ENCODE measurements at regions not wholly inside any gene's neighbourhood (a gene's known extent, or its start where the extent isn't known, plus 50 kb on each side); places are given as distances from the start of the nearest gene placed in this dataset.

DNA sequence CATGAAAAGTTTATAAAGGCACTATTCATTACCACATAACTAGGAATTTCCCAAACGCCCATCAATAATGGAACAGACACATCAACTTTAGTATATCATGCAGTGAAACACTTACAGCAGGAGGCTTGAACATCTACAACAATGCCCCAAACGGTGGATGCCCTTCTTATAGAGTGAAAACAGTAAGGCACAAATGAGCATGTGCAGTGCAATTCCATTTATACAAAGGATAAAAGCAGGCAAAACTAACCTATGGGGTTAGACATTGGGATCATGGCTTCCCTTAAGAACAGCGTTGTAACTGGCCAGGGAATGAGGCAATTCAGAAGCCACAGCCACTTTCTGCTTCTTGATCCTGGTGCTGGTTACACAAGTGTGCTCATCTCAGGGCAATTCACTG lies 1363.0 kb downstream of the TBC1D22A start:
- Histone ChIP-seq H4K8ac (ENCODE audit: low read depth, low read length) (no peak overlapping the region), H3K14ac (ENCODE audit: low read length) (no peak overlapping the region), H2AK5ac (ENCODE audit: low read depth, low read length) (no peak overlapping the region), H3K4me1 (ENCODE audit: control insufficient read depth in 2 of 2, insufficient read depth in 1 of 2, low read depth in 1 of 2, low read length in 2 of 2) (peaks cover 0 to 2% of the 10 kb centered on the region in 2 donors), H3K36me3 (replicated peaks in 1 of 2; ENCODE audit: control insufficient read depth in 2 of 2, insufficient read depth in 2 of 2, low read length in 2 of 2) (no peaks in the 10 kb centered on the region), H2BK15ac (ENCODE audit: low read length) (no peak overlapping the region), H2BK5ac (ENCODE audit: low read length) (no peak overlapping the region), H2BK120ac (ENCODE audit: low read depth, low read length) (no peak overlapping the region), H3K4me3 (ENCODE audit: low read length in 2 of 2) (no peak overlapping the region), H2BK12ac (ENCODE audit: low read length) (no peak overlapping the region), H4K91ac (ENCODE audit: low read depth, low read length, poor library complexity) (no peak overlapping the region), H3K9ac (ENCODE audit: low read depth, low read length, poor library complexity) (no peak overlapping the region), H3K18ac (ENCODE audit: low read length) (no peak overlapping the region), H3K4me2 (ENCODE audit: insufficient read depth, low read length, poor library complexity, severe bottlenecking) (no peak overlapping the region), H3K9me3 (replicated peaks in 1 of 2; ENCODE audit: control insufficient read depth in 2 of 2, insufficient read depth in 1 of 2, low read depth in 1 of 2, low read length in 2 of 2) (no peaks in the 10 kb centered on the region), H3K27ac (replicated peaks; ENCODE audit: low read length) (no peak overlapping the region), H2AFZ (ENCODE audit: low read length) (no peak overlapping the region), H3K27me3 (ENCODE audit: control insufficient read depth in 3 of 3, insufficient read depth in 3 of 3, low read depth in 1 of 3, low read length in 3 of 3) (no peaks in the 10 kb centered on the region), H3K4ac (ENCODE audit: low read length) (no peak overlapping the region), H3K23ac (ENCODE audit: low read depth, low read length, poor library complexity) (no peak overlapping the region), H3K79me1 (ENCODE audit: low read depth, low read length) (no peaks in the 10 kb centered on the region)
- no peak for DNase-seq (ENCODE audit: low spot score)
- WGBS, 2 donors (ENCODE audit: extremely low coverage in 2 of 2, insufficient read length in 2 of 2, insufficient replicate concordance in 1 of 2): no CpG with 5 or more reads among the region's 3 CpGs

DNA sequence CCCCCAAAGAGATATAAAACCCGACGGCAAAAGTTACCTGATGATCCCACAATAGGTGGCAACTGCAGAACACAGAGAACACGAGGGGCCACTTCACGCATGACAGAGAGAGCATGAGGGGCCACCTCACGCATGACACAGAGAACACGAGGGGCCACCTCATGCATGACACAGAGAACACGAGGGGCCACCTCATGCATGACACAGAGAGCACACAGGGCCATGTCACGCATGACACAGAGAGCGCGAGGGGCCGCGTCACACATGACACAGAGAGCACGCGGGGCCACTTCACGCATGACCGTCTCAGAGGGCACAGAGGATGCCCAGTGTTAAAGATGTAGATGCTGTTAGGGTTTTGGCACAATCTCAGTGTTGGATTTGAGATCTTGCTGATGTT lies 1359.5 kb downstream of the TBC1D22A start:
- Histone ChIP-seq H2AFZ (ENCODE audit: low read length) (no peak overlapping the region), H3K18ac (ENCODE audit: low read length) (peak overlapping the region; percentile 68), H3K14ac (ENCODE audit: low read length) (no peak overlapping the region), H3K36me3 (replicated peaks in 1 of 2; ENCODE audit: control insufficient read depth in 2 of 2, insufficient read depth in 2 of 2, low read length in 2 of 2) (no peaks in the 10 kb centered on the region), H3K4me2 (ENCODE audit: insufficient read depth, low read length, poor library complexity, severe bottlenecking) (no peak overlapping the region), H3K27ac (replicated peaks; ENCODE audit: low read length) (no peak overlapping the region), H3K79me1 (ENCODE audit: low read depth, low read length) (no peaks in the 10 kb centered on the region), H2BK12ac (ENCODE audit: low read length) (no peak overlapping the region), H4K91ac (ENCODE audit: low read depth, low read length, poor library complexity) (no peak overlapping the region), H4K8ac (ENCODE audit: low read depth, low read length) (no peak overlapping the region), H3K23ac (ENCODE audit: low read depth, low read length, poor library complexity) (no peak overlapping the region), H3K4me3 (ENCODE audit: low read length in 2 of 2) (no peak overlapping the region), H3K4ac (ENCODE audit: low read length) (no peak overlapping the region), H2BK5ac (ENCODE audit: low read length) (no peak overlapping the region), H3K4me1 (ENCODE audit: control insufficient read depth in 2 of 2, insufficient read depth in 1 of 2, low read depth in 1 of 2, low read length in 2 of 2) (no peaks in the 10 kb centered on the region), H2BK15ac (ENCODE audit: low read length) (no peak overlapping the region), H3K9ac (ENCODE audit: low read depth, low read length, poor library complexity) (no peak overlapping the region), H3K9me3 (replicated peaks in 1 of 2; ENCODE audit: control insufficient read depth in 2 of 2, insufficient read depth in 1 of 2, low read depth in 1 of 2, low read length in 2 of 2) (no peaks in the 10 kb centered on the region), H3K27me3 (ENCODE audit: control insufficient read depth in 3 of 3, insufficient read depth in 3 of 3, low read depth in 1 of 3, low read length in 3 of 3) (no peaks in the 10 kb centered on the region), H2BK120ac (ENCODE audit: low read depth, low read length) (no peak overlapping the region), H2AK5ac (ENCODE audit: low read depth, low read length) (no peak overlapping the region)
- WGBS, 2 donors (ENCODE audit: extremely low coverage in 2 of 2, insufficient read length in 2 of 2, insufficient replicate concordance in 1 of 2): no CpG with 5 or more reads among the region's 16 CpGs
- DNase-seq (ENCODE audit: low spot score): no peak

DNA sequence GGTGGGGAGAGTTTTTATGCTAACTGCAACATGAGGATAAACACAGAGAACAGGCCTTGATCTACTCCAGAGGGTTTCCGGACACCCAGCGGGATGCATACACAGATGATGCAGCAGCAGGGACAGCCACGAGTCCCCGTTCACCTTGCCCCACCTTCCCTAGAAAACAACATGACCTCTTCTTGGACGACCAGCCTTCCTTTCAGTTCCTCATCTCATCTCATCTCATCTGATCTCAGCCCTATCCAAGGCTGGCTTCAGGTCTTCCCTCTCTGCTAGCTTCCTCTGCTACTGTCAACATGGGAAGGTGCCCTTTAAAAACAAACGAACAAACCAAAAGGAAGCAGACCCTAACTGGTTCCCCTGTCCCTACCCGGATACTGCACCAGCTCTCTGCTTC lies 1356.2 kb downstream of the TBC1D22A start:
- H4K91ac ChIP-seq (ENCODE audit: low read depth, low read length, poor library complexity): no peak overlapping the region
- no peak overlapping the region for H2BK120ac ChIP-seq (ENCODE audit: low read depth, low read length)
- no peaks in the 10 kb centered on the region for H3K4me1 ChIP-seq (ENCODE audit: control insufficient read depth in 2 of 2, insufficient read depth in 1 of 2, low read depth in 1 of 2, low read length in 2 of 2)
- no peaks in the 10 kb centered on the region for H3K9me3 ChIP-seq (replicated peaks in 1 of 2; ENCODE audit: control insufficient read depth in 2 of 2, insufficient read depth in 1 of 2, low read depth in 1 of 2, low read length in 2 of 2)
- H3K4me2 ChIP-seq (ENCODE audit: insufficient read depth, low read length, poor library complexity, severe bottlenecking): no peak overlapping the region
- no peaks in the 10 kb centered on the region for H3K36me3 ChIP-seq (replicated peaks in 1 of 2; ENCODE audit: control insufficient read depth in 2 of 2, insufficient read depth in 2 of 2, low read length in 2 of 2)
- H3K14ac ChIP-seq (ENCODE audit: low read length): no peak overlapping the region
- H2BK12ac ChIP-seq (ENCODE audit: low read length): no peak overlapping the region
- no peak overlapping the region for H3K23ac ChIP-seq (ENCODE audit: low read depth, low read length, poor library complexity)
- no peak overlapping the region for H2BK15ac ChIP-seq (ENCODE audit: low read length)
- H2AK5ac ChIP-seq (ENCODE audit: low read depth, low read length): no peak overlapping the region
- DNase-seq (ENCODE audit: low spot score): no peak
- H2AFZ ChIP-seq (ENCODE audit: low read length): no peak overlapping the region
- H3K9ac ChIP-seq (ENCODE audit: low read depth, low read length, poor library complexity): no peak overlapping the region
- H3K27me3 ChIP-seq (ENCODE audit: control insufficient read depth in 3 of 3, insufficient read depth in 3 of 3, low read depth in 1 of 3, low read length in 3 of 3): no peaks in the 10 kb centered on the region
- WGBS, 2 donors (ENCODE audit: extremely low coverage in 2 of 2, insufficient read length in 2 of 2, insufficient replicate concordance in 1 of 2): no CpG with 5 or more reads among the region's 7 CpGs
- H3K18ac ChIP-seq (ENCODE audit: low read length): no peak overlapping the region
- H2BK5ac ChIP-seq (ENCODE audit: low read length): no peak overlapping the region
- no peak overlapping the region for H3K4me3 ChIP-seq (ENCODE audit: low read length in 2 of 2)
- no peak overlapping the region for H3K27ac ChIP-seq (replicated peaks; ENCODE audit: low read length)
- no peaks in the 10 kb centered on the region for H3K79me1 ChIP-seq (ENCODE audit: low read depth, low read length)
- H3K4ac ChIP-seq (ENCODE audit: low read length): no peak overlapping the region
- H4K8ac ChIP-seq (ENCODE audit: low read depth, low read length): no peak overlapping the region

DNA sequence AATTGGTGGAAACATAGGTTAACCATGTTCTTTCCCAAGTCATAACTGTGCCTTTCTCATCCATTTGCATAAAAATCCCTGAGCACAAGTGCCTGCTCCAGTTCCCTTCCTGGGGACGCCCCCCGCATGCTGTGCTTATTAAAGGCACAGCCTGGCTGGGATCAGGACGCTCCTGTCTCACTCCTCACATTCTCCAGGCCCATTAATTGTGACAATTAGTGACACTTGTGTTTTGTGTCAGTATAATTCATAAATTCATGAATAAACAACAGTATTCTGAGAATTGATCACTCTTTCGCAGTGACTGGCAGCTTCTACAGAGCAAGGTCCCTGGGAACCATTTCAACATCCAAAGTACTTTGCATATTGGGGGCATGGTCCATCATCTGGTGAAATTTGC lies 1354.4 kb downstream of the TBC1D22A start:
- no peak overlapping the region for H2AFZ ChIP-seq (ENCODE audit: low read length)
- no peak overlapping the region for H3K9ac ChIP-seq (ENCODE audit: low read depth, low read length, poor library complexity)
- no peak overlapping the region for H2BK15ac ChIP-seq (ENCODE audit: low read length)
- no peak overlapping the region for H3K4ac ChIP-seq (ENCODE audit: low read length)
- no peak overlapping the region for H3K4me3 ChIP-seq (ENCODE audit: low read length in 2 of 2)
- no peak for DNase-seq (ENCODE audit: low spot score)
- no peak overlapping the region for H3K27ac ChIP-seq (replicated peaks; ENCODE audit: low read length)
- no peak overlapping the region for H2BK12ac ChIP-seq (ENCODE audit: low read length)
- no peak overlapping the region for H3K4me2 ChIP-seq (ENCODE audit: insufficient read depth, low read length, poor library complexity, severe bottlenecking)
- no peak overlapping the region for H4K8ac ChIP-seq (ENCODE audit: low read depth, low read length)
- H3K27me3 ChIP-seq (ENCODE audit: control insufficient read depth in 3 of 3, insufficient read depth in 3 of 3, low read depth in 1 of 3, low read length in 3 of 3): no peaks in the 10 kb centered on the region
- H3K4me1 ChIP-seq (ENCODE audit: control insufficient read depth in 2 of 2, insufficient read depth in 1 of 2, low read depth in 1 of 2, low read length in 2 of 2): no peaks in the 10 kb centered on the region
- no peak overlapping the region for H3K23ac ChIP-seq (ENCODE audit: low read depth, low read length, poor library complexity)
- H2BK5ac ChIP-seq (ENCODE audit: low read length): no peak overlapping the region
- H3K18ac ChIP-seq (ENCODE audit: low read length): no peak overlapping the region
- no peak overlapping the region for H4K91ac ChIP-seq (ENCODE audit: low read depth, low read length, poor library complexity)
- no peak overlapping the region for H3K14ac ChIP-seq (ENCODE audit: low read length)
- WGBS, 2 donors (ENCODE audit: extremely low coverage in 2 of 2, insufficient read length in 2 of 2, insufficient replicate concordance in 1 of 2): no CpG with 5 or more reads among the region's 4 CpGs
- no peak overlapping the region for H2BK120ac ChIP-seq (ENCODE audit: low read depth, low read length)
- H3K9me3 ChIP-seq (replicated peaks in 1 of 2; ENCODE audit: control insufficient read depth in 2 of 2, insufficient read depth in 1 of 2, low read depth in 1 of 2, low read length in 2 of 2): no peaks in the 10 kb centered on the region
- no peaks in the 10 kb centered on the region for H3K36me3 ChIP-seq (replicated peaks in 1 of 2; ENCODE audit: control insufficient read depth in 2 of 2, insufficient read depth in 2 of 2, low read length in 2 of 2)
- H3K79me1 ChIP-seq (ENCODE audit: low read depth, low read length): no peaks in the 10 kb centered on the region
- no peak overlapping the region for H2AK5ac ChIP-seq (ENCODE audit: low read depth, low read length)
